ENCODE measurements at regions not wholly inside any gene's neighbourhood (a gene's known extent, or its start where the extent isn't known, plus 50 kb on each side); places are given as distances from the start of the nearest gene placed in this dataset.
"Not testable (repeated sequence)": the region's sequence is repeated elsewhere in the genome, so short reads cannot be mapped to it uniquely, and the experiment has no call there.

DNA sequence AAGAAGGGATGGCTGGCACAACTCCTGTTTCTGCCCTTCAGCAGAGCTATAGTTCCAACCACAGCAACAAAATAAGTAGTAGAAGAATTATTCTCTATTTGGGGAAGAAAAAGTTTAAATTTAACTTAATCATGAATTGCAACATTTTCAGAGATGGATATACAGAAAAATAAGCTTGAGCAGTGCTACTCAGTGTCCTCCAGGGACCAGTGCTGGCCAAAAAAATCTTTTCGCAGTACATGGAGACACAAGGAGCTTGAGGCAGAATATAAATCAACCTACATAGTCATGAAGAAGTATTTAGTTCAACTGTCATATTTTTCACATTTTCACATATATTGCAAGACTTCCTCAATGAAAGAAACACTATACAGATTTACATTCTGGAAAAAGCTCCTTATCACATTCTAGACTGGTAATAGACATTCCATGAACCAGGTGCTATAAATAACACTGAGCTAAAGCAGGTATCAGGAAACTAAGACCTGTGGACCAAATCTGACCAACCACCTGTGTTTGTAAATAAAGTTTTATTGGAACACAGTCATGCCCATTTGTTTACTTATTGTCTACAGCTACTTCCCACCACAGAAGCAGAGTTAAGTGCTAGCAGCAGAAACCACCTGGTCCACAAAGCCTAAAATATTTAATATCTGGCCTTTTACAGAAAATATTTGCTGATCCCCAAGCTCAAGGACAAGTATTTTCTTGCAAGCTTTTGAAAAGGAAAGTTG lies 101.9 kb downstream of the RGS21 start:
- no peak for DNase-seq

DNA sequence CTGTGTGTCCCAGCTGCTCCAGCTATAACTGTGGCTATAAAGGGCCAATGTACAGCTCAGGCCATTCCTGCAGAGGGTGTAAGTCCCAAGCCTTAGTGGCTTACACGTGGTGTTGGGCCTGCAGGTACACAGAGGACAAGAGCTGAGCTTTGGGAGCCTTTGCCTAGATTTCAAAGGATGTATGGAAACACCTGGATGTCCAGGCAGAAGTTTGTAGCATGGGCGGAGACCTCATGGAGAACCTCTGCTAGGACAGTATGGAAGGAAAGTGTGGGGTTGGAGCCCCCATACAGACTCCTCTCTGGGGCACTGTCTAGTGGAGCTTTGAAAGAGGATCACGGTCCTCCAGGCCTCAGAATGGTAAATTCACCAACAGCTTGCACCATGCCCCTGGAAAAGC lies 113.9 kb downstream of the RGS21 start:
- DNase-seq: no peak

DNA sequence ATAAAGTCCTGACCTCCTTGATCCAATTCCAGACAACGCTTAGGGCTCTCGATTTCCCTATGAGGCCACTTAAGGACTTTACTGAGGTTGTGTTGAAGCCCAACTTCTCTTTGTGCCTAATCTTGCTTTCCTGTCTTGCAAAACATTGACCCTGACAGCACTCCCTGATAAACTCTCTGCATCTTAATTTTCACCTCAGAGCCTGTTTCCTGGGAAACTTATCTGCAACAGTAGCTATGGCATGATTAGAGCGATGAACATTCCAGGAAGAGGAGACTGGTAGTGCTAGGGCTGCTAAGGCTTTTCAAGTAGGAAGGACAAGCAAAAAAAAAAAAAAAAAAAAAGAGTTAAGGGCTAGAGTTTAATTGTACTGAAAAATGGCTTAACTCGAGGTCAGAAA lies 118.9 kb downstream of the RGS21 start:
- DNase-seq: no peak

DNA sequence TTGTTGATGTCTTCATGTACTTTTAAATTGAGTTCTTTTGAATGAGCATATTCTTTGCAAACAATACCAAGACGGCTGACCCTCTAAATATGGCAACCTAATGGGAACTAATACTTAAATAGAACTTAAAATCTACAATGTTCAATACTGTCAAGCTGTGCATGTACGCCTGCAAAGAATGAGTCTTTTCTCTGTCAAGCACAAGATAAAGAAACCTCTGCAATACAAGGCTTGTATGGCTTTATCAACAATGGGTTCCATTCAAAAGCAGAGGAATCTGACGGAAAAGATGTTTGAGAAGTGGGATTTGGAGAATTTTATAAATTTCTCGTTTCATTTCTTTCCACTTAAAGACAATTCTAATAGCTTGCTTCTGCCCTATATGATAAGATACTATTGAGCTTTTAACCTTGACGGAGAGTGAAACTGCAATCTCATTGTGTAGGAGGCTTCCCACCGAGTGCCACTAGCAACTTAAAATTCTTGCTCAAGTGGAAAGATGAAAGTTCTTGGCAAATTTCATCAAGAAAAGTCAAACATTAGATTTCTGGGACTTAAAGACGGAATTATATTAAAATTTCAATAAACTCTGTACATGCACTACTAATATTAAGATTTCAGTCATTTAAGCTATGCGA lies 119.8 kb downstream of the RGS21 start:
- DNase-seq: no peak

DNA sequence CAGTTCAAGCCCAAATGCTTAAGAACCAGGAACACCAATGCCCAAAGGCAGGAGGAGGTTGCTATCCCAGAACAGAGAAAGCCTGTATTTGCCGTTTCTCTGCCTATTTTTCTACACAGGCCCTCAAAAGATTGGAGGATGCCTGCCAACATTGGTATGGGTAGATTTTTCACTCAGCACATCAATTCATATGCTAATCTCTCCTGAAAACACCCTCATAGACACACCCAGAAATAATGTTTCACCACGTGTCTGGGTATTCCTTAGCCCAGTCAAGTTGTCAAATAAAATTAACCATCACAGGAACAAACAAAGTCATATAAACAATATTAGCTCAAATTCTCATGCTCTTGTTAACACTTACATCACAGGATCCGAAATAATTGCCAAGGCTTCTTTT lies 121.9 kb downstream of the RGS21 start:
- no peak for DNase-seq

DNA sequence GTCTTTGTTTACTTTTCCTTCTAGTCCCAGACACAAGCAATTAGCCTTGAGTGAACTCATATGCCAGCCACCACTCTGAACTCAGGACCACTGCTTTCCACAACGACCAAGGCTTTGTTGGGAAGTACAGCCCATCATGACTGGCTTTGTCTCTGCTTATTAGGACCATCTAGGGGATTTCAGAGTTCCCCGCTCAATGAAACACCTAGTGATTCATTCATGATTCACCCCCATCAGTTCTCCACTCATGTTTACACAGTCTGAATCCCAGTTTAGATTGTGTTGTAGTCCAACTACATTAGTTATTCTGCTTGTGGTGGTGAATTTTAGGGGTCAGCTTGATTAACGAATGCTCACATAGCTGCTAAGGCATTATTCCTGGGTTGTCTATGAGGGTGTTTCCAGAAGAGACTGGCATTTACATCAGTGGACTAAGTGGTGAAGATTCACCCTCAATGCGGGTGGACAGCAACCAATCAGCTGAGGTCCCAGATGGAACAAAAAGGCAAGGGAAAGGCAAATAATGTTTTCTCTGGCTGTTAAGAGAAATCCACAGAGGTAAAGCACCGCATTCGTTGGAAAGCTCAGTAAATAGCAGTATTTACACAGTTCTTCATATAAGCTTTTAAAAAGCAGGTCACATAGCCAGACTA lies 122.7 kb downstream of the RGS21 start:
- DNase-seq: peak; percentile 68

DNA sequence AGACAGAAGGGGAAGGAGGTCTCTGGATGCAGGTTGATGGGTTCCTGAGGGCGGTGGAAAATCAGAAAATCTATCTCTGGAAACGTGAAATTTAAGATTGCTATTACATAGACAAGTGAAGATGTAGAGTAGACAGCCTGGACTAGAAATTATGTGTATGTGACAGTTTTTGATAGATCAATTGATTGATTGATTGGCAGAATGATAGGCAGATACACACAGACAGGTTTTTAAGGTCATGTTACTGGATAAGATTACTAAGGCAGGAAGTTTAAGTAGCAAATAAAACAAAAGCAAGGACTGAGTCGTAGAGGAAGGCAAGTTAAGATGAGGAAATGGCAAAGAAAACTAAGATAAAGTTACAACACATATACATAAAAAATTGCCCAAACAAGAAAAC lies 124.7 kb downstream of the RGS21 start:
- DNase-seq: no peak

DNA sequence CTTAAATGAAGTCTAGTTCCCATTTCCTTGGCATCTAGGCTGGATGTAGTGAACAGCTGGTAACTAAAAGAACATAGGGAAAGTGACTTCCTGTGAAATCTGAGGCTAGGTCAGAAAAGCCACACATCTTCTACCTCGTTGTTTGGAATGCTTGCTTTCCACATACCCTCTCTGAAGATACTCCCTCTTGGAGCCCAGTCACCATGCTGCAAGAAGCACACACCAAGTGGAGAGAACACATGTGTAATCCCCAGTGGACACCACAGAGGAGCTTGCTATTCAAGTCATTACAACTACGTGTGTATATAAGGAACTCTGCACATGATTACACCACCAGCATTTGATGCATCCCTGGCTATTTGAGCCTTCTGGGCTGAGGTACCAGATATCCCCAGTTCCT lies 125.9 kb downstream of the RGS21 start:
- no peak for DNase-seq

DNA sequence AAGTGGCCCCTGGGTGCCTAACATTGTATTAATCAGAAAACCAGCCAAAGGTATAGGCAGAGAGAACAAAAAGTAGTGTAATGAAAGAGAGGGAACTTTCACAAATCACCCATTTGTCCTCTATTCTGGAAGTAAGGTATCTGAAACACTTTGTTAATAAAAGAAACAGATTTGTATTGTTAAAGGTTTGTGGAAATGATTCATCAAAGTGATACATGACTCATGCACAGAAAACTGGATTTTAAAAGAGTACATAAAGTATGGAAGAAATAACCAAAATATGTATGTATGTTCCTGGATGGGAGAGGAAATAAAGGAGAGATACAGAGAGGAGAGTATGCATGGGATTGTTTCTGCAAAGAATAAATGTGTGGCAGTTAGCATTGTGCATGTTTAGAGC lies 126.8 kb downstream of the RGS21 start:
- peak; percentile 48 for DNase-seq

DNA sequence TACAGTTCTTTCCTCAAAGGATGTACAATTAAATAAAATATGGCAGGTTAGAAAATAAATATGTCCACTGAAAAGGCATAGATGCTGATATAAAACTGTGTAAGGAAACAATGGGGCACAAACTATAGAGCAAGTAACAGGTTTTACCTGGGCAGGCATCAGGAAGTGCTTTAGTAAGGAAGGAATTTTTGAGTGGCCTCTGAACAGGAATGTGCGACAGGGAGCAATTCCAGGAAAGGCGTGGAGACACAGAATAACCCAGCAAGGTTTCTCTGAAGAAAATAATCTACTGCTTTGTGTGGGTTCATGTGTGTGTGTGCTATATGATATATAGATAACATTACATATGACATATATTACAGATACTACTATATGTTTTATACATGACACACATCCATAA lies 128.4 kb downstream of the RGS21 start:
- peak; percentile 6 for DNase-seq

DNA sequence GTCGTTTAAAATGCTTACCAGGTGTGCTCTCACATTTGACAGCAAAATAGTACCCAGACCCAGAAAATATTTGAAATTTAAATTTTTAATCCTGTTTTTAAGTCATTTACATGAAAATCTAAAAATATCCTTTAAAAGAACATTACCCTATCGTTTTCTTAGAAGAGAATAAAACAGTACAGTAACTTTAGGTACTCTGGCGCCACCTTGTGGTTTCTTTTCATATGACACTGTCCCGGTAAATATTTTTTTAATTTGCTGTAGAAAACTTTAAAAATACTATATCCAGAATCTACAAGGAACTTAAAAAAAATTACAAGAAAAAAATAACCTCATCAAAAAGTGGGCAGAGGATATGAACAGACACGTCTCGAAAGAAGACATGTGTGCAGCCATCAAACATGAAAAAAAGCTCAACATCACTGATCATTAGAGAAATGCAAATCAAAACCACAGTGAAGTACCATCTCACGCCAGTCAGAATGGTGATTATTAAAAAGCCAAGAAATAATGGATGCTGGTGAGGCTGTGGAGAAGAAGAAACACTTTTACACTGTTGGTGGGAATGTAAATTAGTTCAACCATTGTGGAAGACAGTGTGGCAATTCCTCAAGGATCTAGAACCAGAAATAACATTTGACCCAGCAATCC lies 129.2 kb downstream of the RGS21 start:
- peak; percentile 75 for DNase-seq

DNA sequence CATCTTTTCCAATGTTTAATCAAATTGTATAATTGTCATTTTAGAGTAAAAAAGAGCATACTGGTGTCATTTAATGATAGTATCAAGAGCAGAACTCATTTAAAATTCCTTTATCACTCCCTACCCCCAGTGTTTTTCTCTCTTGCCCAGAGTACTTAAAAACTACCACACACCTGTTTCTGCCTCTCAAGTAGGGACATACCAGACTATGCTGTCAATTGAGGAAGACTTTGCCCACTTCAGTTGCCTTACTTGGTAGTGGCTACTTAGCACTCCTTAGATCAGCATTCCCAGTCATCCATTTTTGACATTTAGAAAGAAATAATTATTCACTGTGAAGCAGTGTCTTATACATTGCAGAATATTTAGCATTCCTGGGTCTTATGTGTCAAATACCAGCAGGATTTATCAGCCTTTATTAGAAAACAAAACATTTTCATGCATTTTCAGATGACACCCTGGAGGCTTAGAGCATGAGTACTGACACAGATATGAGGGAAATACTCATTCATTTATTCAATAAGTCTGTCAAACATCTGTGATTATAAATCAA lies 127.5 kb upstream of the RGS1 start:
- DNase-seq: no peak

DNA sequence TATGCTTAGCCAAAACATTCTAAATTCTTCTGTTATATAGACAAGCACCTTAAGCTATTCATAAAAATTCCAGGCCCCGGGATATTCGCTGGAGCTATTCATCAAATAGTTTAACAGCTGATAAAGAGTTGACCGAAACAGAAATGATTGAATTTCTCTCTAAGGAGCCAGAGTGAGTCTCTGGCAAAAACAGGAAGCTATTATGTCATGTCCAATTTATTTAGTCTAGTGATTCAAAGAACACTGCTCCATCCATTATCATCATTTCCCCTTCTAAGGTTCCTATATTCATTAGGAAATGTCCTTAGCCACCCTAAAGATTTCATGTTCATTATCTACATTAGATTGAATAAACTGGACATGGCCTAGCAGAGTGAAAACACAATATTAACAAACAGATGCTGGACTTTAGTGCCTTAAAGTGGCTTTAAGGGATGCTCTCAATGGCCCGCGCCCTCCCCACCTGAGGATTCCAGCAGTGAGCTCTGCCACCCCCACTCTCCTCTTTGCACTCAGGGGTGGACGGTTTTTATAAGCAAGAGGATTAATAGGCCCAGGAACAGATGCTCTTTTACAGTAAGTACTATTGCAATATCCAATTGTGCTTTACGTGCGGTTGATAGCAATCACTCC lies 122.1 kb upstream of the RGS1 start:
- peak; percentile 57 for DNase-seq

DNA sequence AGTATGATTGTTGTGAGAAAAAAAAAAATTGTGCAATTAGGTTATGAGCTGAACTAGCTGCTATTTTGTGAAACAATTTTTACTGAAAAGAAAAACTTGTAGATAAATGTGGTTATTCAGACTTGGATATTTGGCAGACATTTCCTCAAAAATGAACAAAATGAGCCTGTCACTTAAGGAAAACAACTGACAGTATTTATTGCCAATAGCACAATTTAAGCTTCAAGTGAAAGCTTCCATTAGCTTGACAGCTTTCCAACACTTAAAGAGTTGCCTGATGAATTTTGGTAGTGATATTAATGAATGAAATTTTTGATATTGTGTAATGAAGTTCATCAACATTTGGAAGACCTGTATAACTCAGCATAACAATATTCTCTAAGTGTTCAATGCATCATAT lies 116.1 kb upstream of the RGS1 start:
- DNase-seq: no peak

DNA sequence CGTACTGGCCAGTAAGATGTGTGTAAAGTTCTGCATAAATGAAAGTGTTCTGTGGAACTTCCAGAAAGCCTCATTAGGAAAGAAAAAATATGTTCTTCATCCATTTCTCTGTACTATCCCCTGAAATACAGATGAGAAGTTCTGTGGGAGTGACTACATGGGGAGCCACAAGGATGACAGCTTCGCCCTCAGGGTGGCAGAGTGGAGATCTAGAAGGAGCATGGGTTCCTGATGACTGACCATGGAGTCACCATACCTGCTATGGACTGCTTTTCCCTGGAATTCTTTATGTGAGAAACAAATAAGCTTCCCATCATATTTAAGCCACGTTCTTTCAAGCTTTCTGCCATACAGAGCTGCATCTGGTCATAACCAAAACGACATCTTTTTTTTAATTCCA lies 113.9 kb upstream of the RGS1 start:
- no peak for DNase-seq

DNA sequence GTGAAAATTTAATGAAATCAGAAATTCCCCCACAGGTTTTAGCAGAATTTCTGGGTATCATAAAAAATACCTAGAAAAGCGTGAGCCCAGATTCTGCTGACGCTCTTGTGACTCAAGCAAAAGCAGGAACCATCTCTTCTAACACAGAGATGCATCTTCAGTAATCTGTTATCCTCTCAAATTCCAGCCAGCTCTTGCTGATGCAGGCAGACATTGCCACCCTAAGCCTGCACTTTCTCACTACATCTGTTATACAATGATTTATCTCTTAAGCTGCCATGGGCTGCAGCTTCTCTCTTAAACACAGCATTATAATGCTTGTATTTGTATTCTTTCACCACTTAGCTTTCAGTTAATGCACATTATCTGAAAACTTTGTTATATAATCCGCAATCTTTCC lies 113.0 kb upstream of the RGS1 start:
- DNase-seq: no peak

DNA sequence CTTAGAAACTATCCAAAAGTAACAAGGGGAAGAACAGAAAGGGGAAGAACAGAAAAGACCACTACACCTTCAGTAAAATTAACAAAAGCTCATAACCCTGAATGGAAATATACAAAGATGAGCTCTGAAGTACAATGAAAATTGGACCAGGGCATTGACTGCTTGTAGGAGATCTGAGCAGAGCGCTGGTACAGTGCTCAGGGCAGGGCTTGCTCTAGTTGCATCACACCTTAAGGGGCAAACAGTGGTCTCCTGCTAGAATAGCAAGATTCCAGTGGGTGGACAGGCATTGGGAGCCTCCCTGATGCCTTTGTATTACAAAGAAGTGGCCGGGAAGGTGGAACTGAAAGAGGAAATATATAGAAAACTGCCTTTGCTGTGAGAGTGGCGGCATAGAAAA lies 111.9 kb upstream of the RGS1 start:
- DNase-seq: no peak

DNA sequence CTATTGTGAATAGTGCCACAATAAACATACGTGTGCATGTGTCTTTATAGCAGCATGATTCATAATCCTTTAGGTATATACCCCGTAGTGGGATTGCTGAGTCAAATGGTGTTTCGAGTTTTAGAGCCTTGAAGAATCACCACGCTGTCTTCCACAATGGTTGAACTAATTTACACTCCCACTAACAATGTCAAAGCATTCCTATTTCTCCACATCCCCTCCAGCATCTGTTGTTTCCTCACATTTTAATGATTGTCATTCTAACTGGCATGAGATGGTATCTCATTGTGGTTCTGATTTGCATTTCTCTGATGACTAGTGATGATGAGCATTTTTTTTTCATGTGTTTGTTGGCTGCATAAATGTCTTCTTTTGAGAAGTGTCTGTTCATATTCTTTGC lies 110.4 kb upstream of the RGS1 start:
- DNase-seq: not testable (repeated sequence)

DNA sequence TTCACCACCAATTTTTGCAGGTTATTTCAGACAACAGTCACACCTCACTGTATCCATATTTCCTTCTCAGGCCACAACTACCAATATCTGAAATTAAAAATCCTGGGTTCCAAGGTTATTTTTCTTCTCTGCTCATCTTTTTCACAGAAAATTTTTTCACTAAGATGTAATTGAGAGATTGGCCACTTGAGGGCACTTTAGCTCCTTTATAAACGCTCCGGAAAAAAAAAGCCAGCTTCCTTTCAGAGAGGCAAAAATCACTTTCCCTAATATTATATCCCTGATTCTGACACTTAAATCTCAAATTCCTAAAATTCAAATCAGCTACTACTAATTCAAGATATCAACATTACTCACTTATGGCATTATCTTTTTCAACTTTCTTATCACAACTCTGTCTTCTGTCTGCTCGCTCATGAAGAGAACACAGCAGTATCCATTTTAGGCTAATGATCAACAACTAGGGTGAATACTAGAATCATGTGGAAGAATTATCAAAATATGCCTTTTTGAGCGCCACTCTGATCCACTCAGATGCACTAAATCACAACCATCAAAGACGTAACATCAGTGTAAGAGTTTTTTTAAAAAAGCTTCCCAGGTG lies 101.4 kb upstream of the RGS1 start:
- DNase-seq: peak; percentile 56

DNA sequence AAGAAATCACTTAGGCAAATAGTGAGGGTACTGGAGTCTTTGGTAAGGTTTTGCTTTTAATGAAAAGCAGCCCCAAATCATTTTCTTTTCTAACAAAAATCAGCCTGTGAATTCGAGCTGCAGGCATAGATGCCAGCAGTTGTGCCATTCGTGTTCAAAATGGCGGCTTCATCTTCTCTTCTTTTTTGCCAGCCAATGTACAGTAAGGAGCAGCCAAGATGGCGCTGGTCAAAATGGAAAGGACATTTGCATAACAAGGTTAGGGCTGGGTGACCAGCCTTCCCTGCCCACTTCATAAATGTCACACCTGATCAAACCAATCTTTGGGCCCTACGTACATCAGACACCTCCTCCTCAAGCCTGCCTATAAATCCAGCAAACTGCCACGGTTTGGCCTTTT lies 100.2 kb upstream of the RGS1 start:
- no peak for DNase-seq

DNA sequence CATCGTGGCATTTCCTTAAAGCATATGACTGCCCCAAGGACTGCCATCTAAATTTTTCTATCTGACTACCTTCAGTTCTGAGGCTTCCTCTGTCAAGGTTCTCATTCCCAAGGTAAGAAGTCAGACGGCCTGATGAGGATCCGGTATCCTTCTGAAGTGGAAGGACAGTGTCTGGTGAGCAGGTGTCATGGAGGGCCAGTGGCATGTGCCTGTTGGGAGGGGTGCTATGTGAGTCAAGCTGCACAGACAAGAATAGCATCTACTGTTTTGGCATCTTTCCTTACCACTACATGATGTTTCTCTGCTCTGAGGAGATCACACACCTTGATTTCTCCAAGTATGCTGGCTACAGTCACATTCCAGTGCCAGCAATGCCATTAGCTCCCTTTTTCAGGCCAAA lies 99.6 kb upstream of the RGS1 start:
- DNase-seq: no peak

DNA sequence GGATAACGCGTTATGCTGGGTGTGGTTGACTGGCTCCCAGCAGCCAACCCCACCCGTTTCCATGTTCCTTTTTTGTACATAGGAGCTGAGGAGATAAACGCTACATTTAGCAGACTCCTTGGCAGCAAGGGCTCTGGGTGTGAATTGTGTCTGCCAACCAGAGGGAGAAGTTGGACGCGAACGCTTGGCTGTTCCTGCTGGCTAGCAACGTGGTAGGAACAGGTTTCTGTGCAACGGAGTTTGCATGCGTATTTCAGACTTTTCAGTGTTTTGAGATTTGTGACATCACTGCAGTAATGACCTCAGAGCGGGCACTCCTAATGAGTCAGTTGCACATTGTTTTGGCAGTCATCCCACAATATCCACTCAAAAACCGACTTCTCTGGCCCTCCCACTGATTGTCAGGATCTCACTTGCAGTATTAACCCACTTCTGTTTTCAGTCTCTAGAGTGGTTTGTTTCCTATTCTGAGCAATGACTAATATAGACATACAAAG lies 98.7 kb upstream of the RGS1 start:
- peak; percentile 80 for DNase-seq
